GM12873 (cell line): ENCODE measurements at regions not wholly inside any gene's neighbourhood (a gene's known extent, or its start where the extent isn't known, plus 50 kb on each side); places are given as distances from the start of the nearest gene placed in this dataset.

Source experiments
- CTCF ChIP-seq: IDR thresholded peaks from 2 replicates; pipeline ENCODE4 v1.5.1; 2012; ENCODE audit warnings: low read depth, mild to moderate bottlenecking, moderate library complexity, low read length, control low read depth; ENCODE audit not compliant: insufficient read depth; ENCODE audit errors: missing control alignments

GRCh38 chr2:16039823-16040222, 99.5 kb downstream of the MYCN start:
- no peak for TF ChIP-seq CTCF

GRCh38 chr2:16039055-16039454, 98.7 kb downstream of the MYCN start:
- TF ChIP-seq CTCF, result no peak

GRCh38 chr2:16038621-16039020, 98.3 kb downstream of the MYCN start:
- no peak for TF ChIP-seq CTCF

GRCh38 chr2:16037808-16038457, 97.6 kb downstream of the MYCN start:
- no peak for TF ChIP-seq CTCF

- TF ChIP-seq CTCF, result no peak
These were observed 96.6 kb downstream of the MYCN start for GRCh38 chr2:16036951-16037350.

- TF ChIP-seq CTCF, result no peak
These were observed 95.7 kb downstream of the MYCN start for GRCh38 chr2:16035747-16036745.

- no peak for TF ChIP-seq CTCF
These were observed 94.8 kb downstream of the MYCN start for GRCh38 chr2:16034975-16035746.
